Gastrocnemius medialis (tissue), 4 donors: ENCODE measurements at regions not wholly inside any gene's neighbourhood (a gene's known extent, or its start where the extent isn't known, plus 50 kb on each side); places are given as distances from the start of the nearest gene placed in this dataset.

ENCODE experiments used
- ATAC-seq, 2 donors: fragments of 150-250 bp; one replicate each; pipeline ENCODE4 v1.9.1; 2016
- DNase-seq, 2 donors: peaks; one replicate each; pipeline ENCODE4 v3.0.0-alpha.2; 2019
- H3K27ac ChIP-seq, 4 donors: fragments of 200-600 bp; sonication (generic); 1 replicate in 1 of 4; 2 replicates in 3 of 4; pipeline ENCODE4 v1.5.1; 2016 to 2018; ENCODE audit warnings: mild to moderate bottlenecking in 2 of 4, moderate library complexity in 1 of 4
- H3K27me3 ChIP-seq, 3 donors: fragments of 200-600 bp; sonication (generic) in 2 of 3; 1 replicate in 1 of 3; 2 replicates in 2 of 3; pipeline versions ENCODE4 v1.5.1 to v1.6.0; 2016 to 2019; ENCODE audit warnings: mild to moderate bottlenecking in 1 of 3, moderate library complexity in 1 of 3
- H3K36me3 ChIP-seq, 2 donors: fragments of 200-600 bp; sonication (generic) in 1 of 2; one replicate each; pipeline ENCODE4 v1.5.1; 2017 to 2018
- H3K4me1 ChIP-seq, 2 donors: fragments of 200-600 bp; sonication (generic) in 1 of 2; one replicate each; pipeline ENCODE4 v1.5.1; 2016 to 2017; ENCODE audit warnings: mild to moderate bottlenecking in 2 of 2
- H3K4me3 ChIP-seq, 4 donors: fragments of 200-600 bp; sonication (generic) in 3 of 4; 1 replicate in 1 of 4; 2 replicates in 3 of 4; pipeline ENCODE4 v1.5.1; 2016 to 2019; ENCODE audit warnings: mild to moderate bottlenecking in 2 of 4
- H3K9me3 ChIP-seq, 3 donors: fragments of 200-600 bp; sonication (generic) in 2 of 3; 1 replicate in 1 of 3; 2 replicates in 2 of 3; pipeline ENCODE4 v1.5.1; 2016 to 2019
- POLR2A ChIP-seq, 2 donors: fragments of 450-650 bp; IDR thresholded peaks; one replicate each; pipeline ENCODE4 v1.6.1; 2017; ENCODE audit warnings: antibody characterized with exemption in 2 of 2, mild to moderate bottlenecking in 2 of 2, moderate library complexity in 2 of 2
- in situ Hi-C, 4 donors: fragments of 200-750 bp; cut with MboI; loops; one replicate each; pipeline versions ENCODE4 v1.15.0 to v1.8.0; 2017; ENCODE audit warnings: low sequenced_read_pairs in 4 of 4
- intact Hi-C: fragments of 100-400 bp; cut with DNase I; formaldehyde crosslinking; loops from one replicate; pipeline ENCODE4 v1.15.1; 2023; ENCODE audit warnings: low total_unique reads
- TF ChIP-seq, protein P1 (sequence below), 5 experiments: fragments of 450-650 bp in 3 of 5; fragments of 200-600 bp in 2 of 5; sonication (generic) in 2 of 5; IDR thresholded peaks in 4 of 5; conservative IDR thresholded peaks in 1 of 5; 1 replicate in 4 of 5; 2 replicates in 1 of 5; pipeline ENCODE4 v1.5.1; 2016 to 2019; ENCODE audit warnings: antibody characterized with exemption in 5 of 5, mild to moderate bottlenecking in 3 of 5, moderate library complexity in 3 of 5

GRCh38 chr1:189786761-189787160 lies 690.9 kb downstream of the BRINP3 start:
- H3K4me3 ChIP-seq = no peak overlapping the region
- DNase-seq (no peak), ATAC-seq (no peak)
- no peaks in the 10 kb centered on the region for H3K9me3 ChIP-seq
- intact Hi-C loops (no loop called here), in situ Hi-C loops (no loop called here)
- H3K27me3 ChIP-seq = no peaks in the 10 kb centered on the region
- TF ChIP-seq, protein P1, sequence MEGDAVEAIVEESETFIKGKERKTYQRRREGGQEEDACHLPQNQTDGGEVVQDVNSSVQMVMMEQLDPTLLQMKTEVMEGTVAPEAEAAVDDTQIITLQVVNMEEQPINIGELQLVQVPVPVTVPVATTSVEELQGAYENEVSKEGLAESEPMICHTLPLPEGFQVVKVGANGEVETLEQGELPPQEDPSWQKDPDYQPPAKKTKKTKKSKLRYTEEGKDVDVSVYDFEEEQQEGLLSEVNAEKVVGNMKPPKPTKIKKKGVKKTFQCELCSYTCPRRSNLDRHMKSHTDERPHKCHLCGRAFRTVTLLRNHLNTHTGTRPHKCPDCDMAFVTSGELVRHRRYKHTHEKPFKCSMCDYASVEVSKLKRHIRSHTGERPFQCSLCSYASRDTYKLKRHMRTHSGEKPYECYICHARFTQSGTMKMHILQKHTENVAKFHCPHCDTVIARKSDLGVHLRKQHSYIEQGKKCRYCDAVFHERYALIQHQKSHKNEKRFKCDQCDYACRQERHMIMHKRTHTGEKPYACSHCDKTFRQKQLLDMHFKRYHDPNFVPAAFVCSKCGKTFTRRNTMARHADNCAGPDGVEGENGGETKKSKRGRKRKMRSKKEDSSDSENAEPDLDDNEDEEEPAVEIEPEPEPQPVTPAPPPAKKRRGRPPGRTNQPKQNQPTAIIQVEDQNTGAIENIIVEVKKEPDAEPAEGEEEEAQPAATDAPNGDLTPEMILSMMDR (IDR thresholded peaks at IDR 0.05 in 4 of 5, conservative IDR thresholded peaks at IDR 0.05 in 1 of 5) = no peak
- no peak for TF ChIP-seq POLR2A (IDR thresholded peaks at IDR 0.05)
- no peak overlapping the region for H3K27ac ChIP-seq
- no peaks in the 10 kb centered on the region for H3K36me3 ChIP-seq
- H3K4me1 ChIP-seq = no peaks in the 10 kb centered on the region

DNA sequence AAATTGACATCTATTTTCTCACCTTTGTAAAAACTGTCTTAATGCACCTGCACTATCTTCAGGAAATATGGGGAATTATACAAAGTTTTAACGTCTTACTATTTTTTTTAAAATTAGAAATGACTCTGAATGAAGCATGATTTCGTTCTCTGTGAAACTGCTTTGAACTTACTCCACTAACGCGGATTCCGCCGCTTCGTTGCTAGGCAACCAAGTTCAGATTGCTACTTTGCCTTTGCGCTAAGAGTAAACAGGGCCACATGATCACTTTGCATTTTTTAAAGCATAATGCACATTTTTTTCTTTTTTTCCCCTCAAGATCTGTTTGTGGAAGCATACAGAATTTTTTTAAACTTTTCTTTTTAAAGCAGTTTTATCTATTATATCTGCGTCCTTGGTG lies 690.5 kb downstream of the BRINP3 start:
- in situ Hi-C loops = no loop called here
- TF ChIP-seq POLR2A (IDR thresholded peaks at IDR 0.05) = no peak
- TF ChIP-seq, protein P1 (IDR thresholded peaks at IDR 0.05 in 4 of 5, conservative IDR thresholded peaks at IDR 0.05 in 1 of 5) = no peak
- no peaks in the 10 kb centered on the region for H3K27me3 ChIP-seq
- intact Hi-C loops = no loop called here
- H3K4me1 ChIP-seq = no peaks in the 10 kb centered on the region
- no peak for DNase-seq
- H3K9me3 ChIP-seq = no peaks in the 10 kb centered on the region
- ATAC-seq = no peak
- H3K4me3 ChIP-seq = no peak overlapping the region
- no peaks in the 10 kb centered on the region for H3K36me3 ChIP-seq
- no peak overlapping the region for H3K27ac ChIP-seq

GRCh38 chr1:189790335-189790734 lies 687.3 kb downstream of the BRINP3 start:
- in situ Hi-C loops (no loop called here), intact Hi-C loops (no loop called here)
- H3K4me3 ChIP-seq = no peak overlapping the region
- no peak for ATAC-seq
- no peaks in the 10 kb centered on the region for H3K9me3 ChIP-seq
- DNase-seq = no peak
- no peaks in the 10 kb centered on the region for H3K4me1 ChIP-seq
- TF ChIP-seq POLR2A (IDR thresholded peaks at IDR 0.05) = no peak
- no peak overlapping the region for H3K27ac ChIP-seq
- no peaks in the 10 kb centered on the region for H3K27me3 ChIP-seq
- H3K36me3 ChIP-seq = no peaks in the 10 kb centered on the region

DNA sequence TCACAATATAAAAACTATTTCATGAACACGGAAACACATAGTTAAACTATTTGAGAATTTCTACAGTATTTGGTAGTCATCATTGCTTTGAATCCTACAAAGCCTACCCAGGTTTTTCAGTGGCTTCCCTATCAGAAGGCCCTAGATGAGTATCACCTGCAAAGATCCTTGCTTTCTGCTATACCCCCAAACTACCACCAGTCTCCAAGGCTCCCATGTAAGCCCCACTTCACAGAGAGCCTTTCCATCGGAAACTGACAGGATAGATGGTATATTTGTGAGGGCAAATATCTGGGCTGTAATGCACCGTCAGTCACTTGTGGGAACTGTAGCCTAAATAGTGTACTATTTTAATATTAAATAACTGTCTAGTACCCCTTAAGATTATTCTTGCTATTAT lies 674.3 kb downstream of the BRINP3 start:
- H3K4me1 ChIP-seq = no peaks in the 10 kb centered on the region
- no peak overlapping the region for H3K4me3 ChIP-seq
- DNase-seq (no peak), ATAC-seq (no peak)
- in situ Hi-C loops (no loop called here), intact Hi-C loops (no loop called here)
- H3K36me3 ChIP-seq = no peaks in the 10 kb centered on the region
- no peaks in the 10 kb centered on the region for H3K9me3 ChIP-seq
- no peak overlapping the region for H3K27ac ChIP-seq
- H3K27me3 ChIP-seq = no peaks in the 10 kb centered on the region
- no peak for TF ChIP-seq POLR2A (IDR thresholded peaks at IDR 0.05)
- TF ChIP-seq, protein P1 (IDR thresholded peaks at IDR 0.05 in 4 of 5, conservative IDR thresholded peaks at IDR 0.05 in 1 of 5) = no peak

GRCh38 chr1:189804352-189804751 lies 673.3 kb downstream of the BRINP3 start:
- in situ Hi-C loops = no loop called here
- Histone ChIP-seq H3K36me3 (no peaks in the 10 kb centered on the region), H3K9me3 (no peaks in the 10 kb centered on the region), H3K27me3 (no peaks in the 10 kb centered on the region), H3K27ac (no peak overlapping the region), H3K4me1 (no peaks in the 10 kb centered on the region), H3K4me3 (no peak overlapping the region)
- ATAC-seq (no peak), DNase-seq (no peak)
- TF ChIP-seq, protein P1 (IDR thresholded peaks at IDR 0.05 in 4 of 5, conservative IDR thresholded peaks at IDR 0.05 in 1 of 5) = no peak
- no peak for TF ChIP-seq POLR2A (IDR thresholded peaks at IDR 0.05)
- intact Hi-C loops = no loop called here
